ENCODE measurements at regions not wholly inside any gene's neighbourhood (a gene's known extent, or its start where the extent isn't known, plus 50 kb on each side); places are given as distances from the start of the nearest gene placed in this dataset.

DNA sequence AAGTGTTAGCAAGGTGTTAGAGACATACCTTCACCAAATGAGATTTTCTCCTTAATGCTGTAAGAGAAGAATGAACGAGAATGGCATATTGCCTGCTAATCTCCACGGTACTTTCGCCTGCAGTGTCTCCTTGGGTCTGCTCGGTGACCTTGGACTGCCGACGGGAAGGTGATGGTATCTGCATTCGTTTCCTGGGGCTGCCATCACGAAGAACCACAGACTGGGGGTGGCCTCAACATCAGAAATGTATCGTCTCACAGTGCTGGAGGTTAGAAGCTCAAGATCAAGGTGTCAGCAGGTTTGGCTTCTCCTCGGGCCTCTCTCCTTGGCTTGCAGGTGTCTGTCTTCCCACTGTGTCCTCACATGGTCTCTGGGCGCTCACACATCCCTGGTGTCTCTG, 86.3 kb upstream of the TNRC6C start:
- DNase-seq = no peak

DNA sequence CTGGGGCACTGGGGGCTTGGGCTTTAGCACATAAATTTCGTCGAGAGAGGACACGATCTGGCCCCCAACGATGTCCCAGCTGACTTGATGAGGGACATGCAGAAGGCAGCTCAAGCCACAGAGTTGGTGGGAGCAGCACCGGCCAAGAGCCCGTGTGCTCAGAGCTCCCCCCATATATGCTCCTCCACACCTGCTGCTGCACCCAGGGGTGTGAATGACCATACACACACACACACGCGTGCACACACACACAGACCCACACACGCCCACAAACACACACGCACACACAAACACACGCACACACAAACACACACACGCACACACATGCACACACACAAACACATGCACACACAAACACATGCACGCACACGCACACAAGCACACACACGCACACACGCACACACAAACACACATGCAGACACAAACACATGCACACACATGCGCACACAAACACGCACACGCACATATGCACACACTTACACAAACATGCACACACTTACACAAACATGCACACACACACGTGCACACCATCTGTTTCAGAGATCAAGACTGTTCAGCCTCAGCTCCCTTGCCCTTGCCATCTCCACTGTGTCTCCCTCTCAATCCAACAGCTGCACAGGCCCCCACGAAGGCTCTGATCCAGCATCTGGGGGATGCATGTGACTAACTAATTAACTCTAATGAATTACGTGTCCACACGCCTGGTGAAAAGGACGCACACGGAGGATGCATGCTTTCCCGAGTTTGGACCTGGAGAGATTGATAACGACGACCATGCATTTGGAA, 85.6 kb upstream of the TNRC6C start:
- no peak for DNase-seq

DNA sequence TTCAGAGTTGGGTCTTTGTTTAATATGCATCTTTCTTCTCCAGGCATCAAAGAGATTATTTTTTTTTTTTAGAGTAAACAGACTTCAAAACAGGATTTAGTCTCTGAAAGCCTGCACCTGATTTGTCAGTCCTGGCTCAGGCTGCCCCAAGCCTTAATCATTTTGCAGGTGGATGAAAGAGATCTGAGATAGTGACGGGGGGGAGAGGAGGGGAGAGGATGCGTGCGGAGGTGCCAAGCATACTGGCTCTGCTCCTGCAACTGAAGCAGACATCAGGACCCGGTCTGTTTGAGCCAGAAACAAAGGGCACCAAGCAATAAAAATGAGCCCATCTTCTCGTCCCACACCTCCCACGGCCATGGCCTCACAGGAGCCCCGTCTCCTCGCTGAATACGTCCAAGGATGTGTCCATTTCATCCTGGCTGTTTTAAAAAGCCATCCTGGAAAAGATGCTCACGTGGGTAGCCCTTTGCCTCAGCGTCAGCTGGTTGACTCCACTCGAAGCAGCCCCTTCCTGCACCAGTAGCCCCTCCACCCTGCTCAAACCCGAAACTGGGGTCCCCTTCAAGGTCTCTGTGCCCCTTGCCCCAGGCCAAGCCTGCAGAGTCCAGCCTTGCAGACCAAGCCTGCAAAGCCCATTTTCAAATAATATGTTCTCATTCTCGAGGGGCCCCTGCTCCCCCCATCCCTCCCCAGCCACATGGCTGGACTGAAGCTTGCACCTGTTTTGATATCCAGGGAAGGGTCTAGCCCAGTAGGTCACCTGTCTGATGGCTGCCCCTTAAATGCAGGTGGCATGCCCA, 84.8 kb upstream of the TNRC6C start:
- no peak for DNase-seq

DNA sequence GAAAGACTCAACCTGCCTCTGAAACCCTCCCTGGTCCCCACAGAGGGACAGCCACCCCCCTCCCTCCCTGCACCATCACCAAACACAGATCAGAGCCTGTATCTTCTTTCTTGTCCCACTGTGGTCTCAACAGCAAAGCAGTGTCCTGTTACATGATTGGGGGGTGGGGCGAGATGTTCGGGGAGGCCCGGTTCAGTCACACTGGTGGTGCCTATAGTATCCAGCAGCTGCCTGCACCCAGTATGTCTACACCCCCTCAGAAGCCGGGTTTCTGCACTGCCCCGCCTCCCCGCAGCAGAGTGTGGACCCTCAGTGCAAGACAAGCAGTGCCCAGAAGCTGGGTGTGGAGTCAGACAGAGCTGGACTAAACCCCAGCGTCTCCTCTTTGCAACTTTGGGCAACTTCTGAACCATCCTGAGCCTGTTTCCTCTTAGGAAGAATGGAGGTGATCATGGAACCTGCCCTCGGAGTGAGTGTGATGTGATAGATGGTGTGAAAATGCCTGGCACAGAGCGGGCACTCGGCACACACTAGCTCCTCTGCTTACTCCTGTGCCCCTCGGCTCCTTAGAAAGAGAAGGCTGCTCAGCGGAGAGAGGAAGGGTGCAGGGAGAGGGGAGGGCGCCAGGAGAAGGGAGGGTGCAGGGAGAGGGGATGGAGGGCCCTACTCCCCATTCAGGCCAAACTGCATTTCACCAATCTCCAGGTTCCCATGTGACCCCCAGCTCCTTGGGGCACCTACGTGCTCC, 84.0 kb upstream of the TNRC6C start:
- DNase-seq = no peak

DNA sequence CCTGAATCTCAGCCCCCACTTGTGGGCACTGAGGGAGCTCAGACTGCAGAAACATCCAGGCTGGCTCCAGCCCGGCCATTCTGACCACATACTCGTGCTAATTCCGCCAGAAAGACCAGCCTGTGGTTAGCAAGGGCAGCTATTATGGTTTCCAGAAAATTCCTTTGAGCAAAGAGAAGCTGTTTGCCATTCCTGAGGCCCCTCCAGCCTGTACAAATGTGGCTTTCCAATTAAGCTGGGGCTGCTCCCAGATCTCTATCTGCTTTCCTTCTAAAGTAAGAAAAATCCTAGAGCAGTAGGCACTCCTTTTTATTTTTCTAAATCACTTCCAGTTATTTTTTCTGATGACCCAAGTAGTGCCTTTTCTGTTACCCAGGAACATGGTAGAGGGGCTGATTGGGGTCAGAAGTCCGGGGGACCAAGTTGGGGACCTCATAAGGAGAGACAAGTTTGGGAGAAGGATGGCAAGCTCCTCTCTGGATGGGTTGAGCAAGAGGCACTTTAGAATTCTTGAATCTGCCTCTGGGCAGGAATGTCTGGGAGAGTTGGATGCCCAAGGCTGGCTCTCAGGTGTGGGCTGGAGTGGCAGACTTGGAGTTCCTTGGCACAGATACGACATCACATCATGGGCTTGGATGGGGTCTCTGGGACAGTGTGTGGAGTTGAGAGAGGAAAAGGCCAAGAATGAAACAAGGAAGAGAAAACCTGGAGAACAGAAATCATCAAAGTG, 83.3 kb upstream of the TNRC6C start:
- DNase-seq = no peak

DNA sequence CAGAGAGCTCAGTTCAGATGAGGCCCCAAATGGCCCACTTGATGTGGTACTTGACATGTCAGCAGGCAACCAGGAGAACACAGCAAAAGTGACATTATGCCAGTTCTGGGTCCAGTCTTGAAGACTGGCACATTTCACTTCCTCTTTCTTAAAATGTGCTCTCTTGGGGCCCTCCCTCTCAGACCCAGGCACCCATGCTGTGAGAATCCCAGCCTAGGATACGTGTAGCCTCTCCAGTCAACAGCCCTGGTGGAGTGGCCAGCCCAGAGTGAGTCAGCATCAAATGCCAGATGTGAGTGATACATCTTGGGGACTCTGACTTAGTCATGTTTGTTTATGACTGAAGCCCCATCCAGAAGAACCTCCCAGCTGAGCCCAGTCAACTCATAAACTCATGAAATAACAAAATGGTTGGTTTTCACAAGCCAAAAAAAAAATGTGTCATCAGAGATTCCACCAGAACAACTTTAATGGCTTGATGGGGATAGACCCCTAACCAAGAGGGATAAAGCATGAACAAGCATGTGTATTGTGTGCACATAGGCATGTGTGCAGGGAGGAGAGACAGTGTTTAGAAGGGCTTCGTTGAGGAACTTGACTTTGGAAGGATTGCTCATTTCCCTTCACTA, 82.5 kb upstream of the TNRC6C start:
- DNase-seq = no peak

DNA sequence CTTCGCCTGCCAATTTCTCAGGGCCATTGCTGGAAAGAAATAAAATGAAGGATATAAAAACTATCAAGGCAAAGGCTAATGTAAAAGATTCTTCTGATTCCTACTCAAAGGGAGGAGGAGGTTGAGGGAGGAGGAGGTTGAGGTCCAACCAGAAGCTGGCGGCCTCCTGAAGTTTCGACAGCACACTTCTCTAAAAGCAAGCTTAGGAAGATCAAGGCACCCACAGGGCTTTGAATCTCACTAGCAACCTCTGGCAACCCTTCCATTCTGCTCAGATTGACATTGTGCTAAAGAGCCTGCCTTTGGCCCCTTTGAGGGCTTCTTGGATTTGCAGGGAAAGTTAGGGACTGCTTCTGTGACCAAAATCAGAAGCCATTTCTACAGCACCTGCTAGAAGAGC, 81.5 kb upstream of the TNRC6C start:
- no peak for DNase-seq

DNA sequence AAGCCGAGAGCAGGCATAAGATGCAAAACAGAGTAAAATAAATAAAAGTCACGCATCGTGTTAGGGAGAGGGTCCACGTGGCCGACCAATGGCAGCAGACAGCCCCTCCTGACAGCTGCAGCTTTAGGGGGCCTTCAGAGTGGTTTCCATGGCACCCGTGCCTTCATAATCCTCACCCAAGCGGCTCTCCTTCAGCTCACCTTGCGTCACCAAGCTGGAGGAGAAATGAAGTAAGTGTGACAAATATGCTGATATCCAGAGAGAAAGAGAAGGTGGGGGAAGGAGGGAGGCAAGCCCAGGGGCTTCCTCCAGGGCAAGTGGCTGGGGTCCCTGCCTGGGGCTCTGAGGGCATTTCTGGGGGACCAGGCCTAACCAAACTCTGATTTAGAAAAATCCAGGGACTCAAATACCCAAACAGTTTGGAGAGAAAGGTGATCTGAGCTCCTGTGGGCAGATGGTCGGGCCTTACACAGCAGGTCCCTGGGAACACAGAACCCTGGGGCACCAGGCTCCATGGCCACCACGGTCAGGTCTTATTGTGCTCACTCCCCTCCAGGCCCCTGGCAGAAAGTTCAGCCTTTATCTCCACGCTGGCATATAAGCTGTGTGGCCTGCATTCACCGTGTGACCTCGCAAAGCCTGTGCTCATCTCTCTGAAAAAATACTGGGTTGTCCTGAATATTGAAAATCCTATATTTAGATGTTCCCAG, 80.7 kb upstream of the TNRC6C start:
- no peak for DNase-seq

DNA sequence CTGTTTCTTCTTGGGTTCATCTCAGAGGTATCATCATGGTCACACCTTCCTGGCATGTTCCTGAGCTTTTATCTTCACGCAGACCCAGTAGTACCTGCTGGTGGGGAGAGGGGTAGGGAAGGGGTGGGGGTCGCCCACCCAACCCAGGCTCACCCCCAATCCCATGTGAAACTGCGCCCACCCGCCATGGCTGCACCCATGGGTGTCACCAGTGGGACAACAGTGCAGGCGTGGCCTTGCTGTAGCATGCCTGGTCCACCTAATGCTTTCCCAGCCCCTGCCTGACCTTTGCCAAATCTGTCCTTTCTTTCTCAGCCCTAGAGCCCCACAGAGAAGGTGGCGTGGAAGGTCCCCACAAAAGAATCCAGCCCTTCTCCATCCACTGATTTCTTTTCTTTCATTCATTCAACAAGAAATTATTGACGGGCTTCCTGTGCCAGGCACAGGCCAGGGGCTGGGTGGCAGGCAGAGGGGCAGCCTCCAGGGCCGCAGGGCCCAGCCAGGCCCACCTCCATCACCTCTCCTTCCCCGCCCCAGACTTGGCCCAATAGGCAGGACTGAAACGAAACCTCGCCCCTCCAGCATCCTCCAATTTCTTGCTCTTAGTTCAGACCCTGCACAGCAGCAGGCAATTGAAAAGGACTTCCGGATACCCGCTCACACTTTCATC, 79.1 kb upstream of the TNRC6C start:
- no peak for DNase-seq

DNA sequence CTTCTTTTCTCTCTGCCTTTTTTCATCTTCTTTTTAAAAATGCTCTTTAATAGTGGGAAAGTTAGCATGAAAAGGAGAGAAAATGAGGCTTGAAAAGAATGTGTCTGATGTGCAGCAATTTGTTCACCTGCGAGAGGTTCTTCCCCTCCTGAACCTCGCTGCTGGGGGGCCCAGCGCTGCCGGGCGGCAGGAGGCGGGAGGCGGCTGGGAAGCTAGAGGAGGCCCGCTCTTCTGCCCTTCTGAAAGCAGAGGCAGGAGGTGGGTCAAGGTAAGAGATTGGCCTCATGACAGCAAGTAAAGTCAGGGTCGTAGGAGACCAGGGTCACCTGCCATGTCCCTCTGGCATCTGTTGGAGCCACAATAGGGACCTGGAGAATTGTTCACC, 78.6 kb upstream of the TNRC6C start:
- no peak for DNase-seq

DNA sequence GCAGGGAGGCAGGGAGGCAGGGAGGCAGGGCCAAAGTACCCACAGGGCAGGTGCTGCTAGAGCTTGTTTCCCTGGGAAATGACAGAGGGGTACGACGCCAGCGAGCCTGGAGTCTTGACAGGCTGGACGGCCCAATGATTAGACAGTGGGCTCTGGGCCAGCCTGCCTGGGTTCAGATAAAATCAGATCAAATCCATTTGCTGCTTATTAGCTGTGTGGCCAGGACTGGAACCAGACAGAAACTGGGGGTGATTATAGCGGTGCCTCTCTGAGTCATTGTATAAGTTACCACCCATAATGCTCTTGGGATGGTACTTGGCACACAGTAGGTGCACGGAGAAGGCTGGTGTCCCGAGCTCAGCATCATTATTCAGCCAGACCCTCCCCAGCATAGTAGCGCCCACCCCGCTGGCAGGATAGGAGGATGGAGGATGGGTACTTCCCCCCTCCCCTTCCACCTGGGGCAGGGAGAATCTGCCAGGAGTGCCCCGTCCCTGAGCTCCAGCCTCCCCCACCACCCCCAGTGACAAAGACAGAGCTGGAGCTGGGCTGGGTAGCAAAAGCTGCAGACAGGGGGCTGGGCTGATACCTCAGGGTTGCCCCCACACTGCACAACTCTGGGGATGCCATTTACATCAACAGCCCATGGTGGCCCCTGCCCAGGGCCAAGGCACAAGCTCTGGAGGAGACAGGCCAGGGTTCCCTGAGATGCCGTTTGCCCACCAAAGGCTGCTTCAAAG, 77.6 kb upstream of the TNRC6C start:
- no peak for DNase-seq

DNA sequence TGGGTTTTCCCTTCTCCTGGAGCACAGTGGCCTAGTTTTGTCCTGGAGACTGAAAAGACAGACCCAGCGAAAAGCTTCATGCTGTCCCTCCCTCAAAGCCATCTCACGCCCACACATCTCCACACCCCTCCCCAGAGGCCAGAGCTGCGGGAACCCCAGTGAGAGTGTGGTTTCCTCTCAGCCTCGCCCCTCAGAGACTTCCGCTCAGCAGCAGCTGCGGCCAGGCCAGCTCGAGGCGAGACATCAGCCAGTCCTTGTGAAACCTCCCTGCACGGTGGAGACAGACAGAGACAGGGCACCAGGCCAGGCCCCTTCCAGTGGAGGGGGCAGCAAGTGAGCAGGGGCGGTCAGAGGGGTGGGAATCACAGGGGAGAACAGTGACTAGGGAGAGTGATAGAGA, 77.0 kb upstream of the TNRC6C start:
- no peak for DNase-seq

DNA sequence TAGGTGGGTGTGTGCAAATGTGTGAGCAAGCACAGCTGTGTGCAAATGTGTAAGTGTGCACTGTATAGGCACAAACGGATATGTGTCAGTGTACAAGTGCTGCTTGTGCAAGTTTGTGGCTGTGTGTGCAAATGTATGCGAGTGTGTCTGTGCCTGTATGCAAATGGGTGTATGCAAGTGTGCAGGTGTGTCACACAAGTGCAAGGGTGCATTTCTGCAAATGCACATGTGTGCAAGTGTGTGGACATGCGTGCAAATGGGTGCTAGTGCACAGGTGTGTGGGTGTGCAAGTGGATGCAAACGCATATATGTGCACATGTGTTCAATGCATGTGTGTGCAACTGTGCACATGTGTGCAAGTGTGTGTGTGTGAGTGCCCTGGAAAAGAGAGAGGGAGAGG, 76.5 kb upstream of the TNRC6C start:
- no peak for DNase-seq

DNA sequence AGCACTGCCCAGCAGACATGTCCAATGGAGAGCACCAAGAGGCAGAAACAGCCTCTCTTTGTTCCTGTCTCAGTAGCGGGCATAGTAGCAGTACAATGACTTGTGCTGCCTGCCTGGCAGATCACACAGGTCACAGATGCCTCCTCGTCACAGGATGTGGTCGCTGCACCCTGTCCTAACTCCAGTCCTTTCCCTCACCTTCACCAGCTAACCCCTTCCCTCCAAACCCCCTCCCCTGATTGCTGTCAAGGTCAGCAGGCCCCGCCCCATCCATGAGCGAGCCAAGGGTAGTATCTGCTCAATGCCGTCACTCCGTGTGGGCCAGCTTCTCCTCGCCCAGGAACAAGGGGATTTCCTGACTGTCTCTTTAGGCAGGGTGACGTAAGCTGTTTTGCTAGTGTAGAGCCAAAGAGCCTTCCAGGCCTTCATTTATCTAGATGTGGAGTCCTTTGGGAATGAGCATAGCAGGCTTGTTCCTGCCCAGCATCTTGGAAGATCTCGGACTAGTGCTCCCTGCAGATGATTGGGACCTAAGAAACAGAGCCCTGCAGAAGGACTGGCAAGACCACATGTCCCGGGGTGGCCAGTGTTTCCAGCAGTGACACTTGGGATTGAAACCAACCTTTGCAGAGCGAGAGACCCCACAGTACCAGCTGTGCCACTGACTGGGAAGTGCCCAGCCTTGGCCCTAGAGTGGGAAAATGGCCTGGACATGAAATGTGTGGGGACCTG, 75.9 kb upstream of the TNRC6C start:
- no peak for DNase-seq

DNA sequence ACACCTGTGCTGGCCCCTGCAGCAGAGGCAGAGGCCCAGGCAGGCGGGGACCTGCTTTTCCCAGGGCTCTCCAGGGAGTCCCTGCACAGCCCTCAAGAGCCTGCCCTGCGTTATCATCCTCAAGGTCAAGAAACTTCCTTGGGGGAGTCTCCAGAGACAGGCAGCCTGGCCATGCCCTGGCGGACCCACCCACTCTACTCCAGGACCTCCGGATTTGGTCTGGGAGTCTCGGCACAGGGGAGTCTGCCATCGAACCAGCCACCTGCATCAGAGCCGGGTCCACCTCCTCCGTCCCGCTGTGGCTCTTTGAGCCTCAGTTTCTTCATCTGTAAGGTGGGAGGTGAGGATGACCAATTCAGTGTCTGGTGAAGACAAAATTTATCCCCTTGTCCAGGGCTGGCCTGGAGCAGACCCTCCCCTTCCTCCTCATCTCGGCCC, 75.3 kb upstream of the TNRC6C start:
- no peak for DNase-seq

DNA sequence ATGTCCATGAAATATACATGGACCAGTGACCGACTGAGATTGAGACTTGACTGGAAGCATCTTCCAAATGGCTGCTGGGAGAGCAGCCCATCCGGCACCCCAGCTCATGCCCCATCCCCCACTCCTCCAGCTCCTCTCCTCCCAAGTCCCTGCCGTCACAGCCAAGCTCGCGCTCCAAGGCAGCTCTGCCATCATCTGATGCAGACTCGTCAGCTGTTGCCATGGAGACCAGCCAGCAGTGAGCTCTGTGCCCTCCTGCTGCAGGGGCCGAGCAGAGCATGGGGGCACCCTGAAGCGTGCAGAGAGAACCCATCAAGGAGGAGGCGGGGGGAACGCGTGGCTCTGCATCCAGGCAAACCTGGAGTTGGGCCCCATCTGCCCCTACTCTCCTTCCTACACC, 74.5 kb upstream of the TNRC6C start:
- DNase-seq = no peak

DNA sequence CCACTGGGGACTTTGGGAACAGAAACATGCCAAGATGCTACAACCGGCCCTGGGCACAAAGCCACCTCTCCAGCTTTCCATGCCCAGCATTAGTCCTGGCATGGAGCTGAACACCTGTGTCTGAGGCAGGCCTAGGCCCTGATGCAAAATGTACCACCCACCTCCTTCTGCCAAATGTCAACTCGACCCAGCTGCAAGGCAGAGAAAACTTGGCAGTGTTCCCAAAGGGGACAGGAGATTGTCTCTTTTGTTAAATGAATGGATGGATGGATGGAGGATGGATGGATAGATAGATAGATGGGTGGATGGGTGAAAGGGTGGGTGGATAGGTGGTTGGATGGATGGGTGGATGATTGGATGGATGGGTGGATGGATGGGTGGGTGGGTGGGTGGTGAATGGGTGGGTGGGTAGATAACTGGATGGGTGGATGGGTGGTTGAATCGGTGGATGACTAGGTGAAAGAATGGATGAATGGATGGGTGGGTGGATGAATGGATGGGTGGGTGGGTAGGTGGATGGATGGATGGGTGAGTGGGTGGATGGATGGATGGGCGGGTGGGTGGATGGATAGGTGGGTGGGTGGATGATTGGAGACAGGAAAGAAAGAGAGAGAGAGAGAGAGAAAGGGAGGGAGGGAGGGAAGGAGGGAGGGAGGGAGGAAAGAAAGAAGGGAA, 73.4 kb upstream of the TNRC6C start:
- DNase-seq = no peak

DNA sequence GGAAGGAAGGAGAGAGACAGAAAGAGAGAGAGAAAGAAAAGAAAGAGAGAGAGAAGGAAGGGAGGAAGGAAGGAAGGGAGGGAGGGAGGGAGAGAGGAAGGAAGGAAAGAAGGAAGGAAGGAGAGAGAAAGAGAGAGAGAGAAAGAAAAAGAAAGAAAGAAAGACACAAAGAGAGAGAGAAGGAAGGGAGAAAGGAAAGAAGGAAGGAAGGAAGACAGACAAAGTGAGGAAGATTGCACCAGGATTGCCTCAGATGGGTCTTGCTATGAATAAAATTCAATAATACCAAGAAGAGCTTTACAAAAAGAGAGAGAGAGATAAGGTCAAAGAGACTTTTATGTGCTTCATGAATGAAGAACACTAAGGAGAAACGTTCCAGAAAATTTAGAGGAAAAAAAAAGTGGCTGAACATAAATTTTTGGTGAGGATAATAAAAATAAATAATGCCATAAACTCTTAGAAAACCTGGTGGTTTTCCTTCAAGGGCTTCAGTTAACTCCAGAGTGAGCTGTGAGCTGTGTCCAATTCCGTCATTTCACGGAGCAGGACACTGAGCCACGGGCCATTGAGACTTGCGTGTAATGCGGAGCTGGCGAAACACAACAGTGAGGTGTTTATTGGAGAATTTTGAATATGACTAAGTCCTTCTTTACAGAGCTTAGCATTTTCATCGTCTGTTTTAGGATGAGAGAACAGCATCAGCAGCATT, 72.7 kb upstream of the TNRC6C start:
- DNase-seq = no peak

DNA sequence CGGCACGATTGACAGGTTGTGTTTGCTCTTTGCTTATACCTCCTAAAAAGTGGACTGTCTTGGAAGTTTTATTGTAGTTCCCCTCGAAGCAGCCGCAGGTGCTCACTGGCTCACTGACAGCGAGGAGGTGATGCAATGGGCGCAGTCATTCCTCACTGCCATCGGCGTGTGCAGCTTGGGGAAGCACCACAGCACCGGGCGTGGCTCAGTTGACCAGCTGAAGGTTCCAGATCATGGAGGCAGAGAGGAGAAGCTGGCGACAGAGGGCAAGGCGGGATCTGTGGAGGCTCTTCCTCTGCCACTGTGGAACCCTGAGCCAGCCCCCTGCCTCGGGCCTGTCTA, 72.1 kb upstream of the TNRC6C start:
- DNase-seq = no peak
